Activated CD4-positive, alpha-beta T cell treated with anti-CD3 and anti-CD28 coated beads for 36 hours (primary cell): ENCODE measurements at regions not wholly inside any gene's neighbourhood (a gene's known extent, or its start where the extent isn't known, plus 50 kb on each side); places are given as distances from the start of the nearest gene placed in this dataset.

Experiments
- ATAC-seq: fragments of 200-7000 bp; cut with Tn5 transposase; one replicate; pipeline ENCODE4 v1.10.0; 2021; ENCODE audit warnings: mild to moderate bottlenecking, moderate library complexity
- CTCF ChIA-PET: fragments of 350-600 bp; sonication (Branson Sonifier 250); formaldehyde crosslinking; loops from one replicate; lab custom pipeline; 2021; ENCODE audit warnings: antibody characterized with exemption; lab: Charles Lee
- POLR2A ChIA-PET: fragments of 350-600 bp; sonication (Branson Sonifier 250); formaldehyde crosslinking; loops from one replicate; lab custom pipeline; 2021; ENCODE audit warnings: antibody characterized with exemption, inconsistent platforms; lab: Charles Lee
- DNase-seq: peaks from one replicate; pipeline ENCODE4 v3.0.0-alpha.2; 2020
- H3K27ac Mint-ChIP-seq: one replicate; pipeline ENCODE4 v1.8.0; 2021; ENCODE audit warnings: mixed read lengths
- H3K27me3 Mint-ChIP-seq: one replicate; pipeline ENCODE4 v1.8.0; 2021; ENCODE audit warnings: mixed read lengths
- H3K36me3 Mint-ChIP-seq: one replicate; pipeline ENCODE4 v1.8.0; 2021; ENCODE audit warnings: low read depth, mixed read lengths
- H3K4me1 Mint-ChIP-seq: one replicate; pipeline ENCODE4 v1.8.0; 2021; ENCODE audit warnings: mixed read lengths
- H3K4me3 Mint-ChIP-seq: one replicate; pipeline ENCODE4 v1.8.0; 2021; ENCODE audit warnings: mild to moderate bottlenecking, moderate library complexity, mixed read lengths
- H3K9me3 Mint-ChIP-seq: one replicate; pipeline ENCODE4 v1.8.0; 2021; ENCODE audit warnings: low read depth, mixed read lengths
- intact Hi-C, 2 experiments: fragments of 100-400 bp; cut with DNase I in 1 of 2; cut with micrococcal nuclease in 1 of 2; formaldehyde crosslinking; loops; one replicate each; pipeline versions ENCODE4 v1.14.2 to v1.15.1; 2022 to 2024; cut with DNase I, micrococcal nuclease

DNA sequence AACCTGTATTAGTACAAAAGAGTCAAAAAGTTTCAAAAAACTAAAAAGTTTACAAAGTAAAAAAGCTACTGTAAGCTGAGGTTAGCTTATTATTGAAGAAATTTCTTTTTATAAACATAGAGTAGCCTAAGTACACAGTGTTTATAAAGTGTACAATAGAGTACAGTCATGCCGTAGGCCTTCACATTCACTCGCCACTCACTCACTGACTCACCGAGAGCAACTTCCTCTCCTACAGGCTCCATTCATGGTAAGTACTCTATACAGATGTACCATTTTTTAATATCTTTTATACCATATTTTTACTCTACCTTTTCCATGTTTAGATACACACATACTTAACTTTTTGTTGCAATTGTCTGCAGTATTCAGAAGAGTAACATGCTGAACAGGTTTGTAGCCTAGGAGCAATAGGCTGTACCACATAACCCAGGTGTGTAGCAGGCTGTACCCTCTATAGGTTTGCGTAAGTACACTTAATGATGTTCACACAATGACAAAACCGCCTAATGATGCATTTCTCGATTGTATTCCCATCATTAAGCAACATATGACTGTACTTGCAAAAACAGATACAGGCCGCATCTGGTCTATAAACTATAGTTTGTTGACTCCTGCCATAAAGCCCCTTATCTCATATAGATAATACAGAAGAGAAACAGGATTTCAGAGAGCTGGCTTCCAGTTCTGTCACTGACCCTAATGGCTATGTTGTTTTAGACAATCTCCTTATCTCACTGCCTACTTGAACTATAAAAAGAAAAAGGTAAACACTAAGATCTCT lies 438.8 kb downstream of the HTR7 start:
- intact Hi-C loops, result no loop called here
- POLR2A ChIA-PET, result no interaction called here
- ATAC-seq, result no peak

GRCh38 chr10:90420637-90421318 lies 437.1 kb downstream of the HTR7 start:
- H3K27ac Mint-ChIP-seq, result no peak overlapping the region
- POLR2A ChIA-PET, result no interaction called here
- CTCF ChIA-PET, result interaction anchor here (1.1 to 1.2 kb wide), 2 partner anchors 10 to 147 kb away, joined by 3 to 6 read pairs; no protein-coding TSS in a partner anchor
- peaks cover 7% of the 10 kb centered on the region for H3K9me3 Mint-ChIP-seq
- no peaks in the 10 kb centered on the region for H3K36me3 Mint-ChIP-seq
- H3K4me1 Mint-ChIP-seq, result no peaks in the 10 kb centered on the region
- H3K4me3 Mint-ChIP-seq, result no peak overlapping the region
- H3K27me3 Mint-ChIP-seq, result no peaks in the 10 kb centered on the region
- no peak for DNase-seq
- intact Hi-C loops, result no loop called here
- no peak for ATAC-seq

More for the DNA sequence above, 438.8 kb downstream of the HTR7 start:
- Mint-ChIP-seq H3K27ac (no peak overlapping the region), H3K9me3 (peaks cover 4% of the 10 kb centered on the region), H3K4me3 (no peak overlapping the region), H3K4me1 (no peaks in the 10 kb centered on the region), H3K27me3 (no peaks in the 10 kb centered on the region), H3K36me3 (no peaks in the 10 kb centered on the region)
- CTCF ChIA-PET, result no interaction called here
- DNase-seq, result no peak

DNA sequence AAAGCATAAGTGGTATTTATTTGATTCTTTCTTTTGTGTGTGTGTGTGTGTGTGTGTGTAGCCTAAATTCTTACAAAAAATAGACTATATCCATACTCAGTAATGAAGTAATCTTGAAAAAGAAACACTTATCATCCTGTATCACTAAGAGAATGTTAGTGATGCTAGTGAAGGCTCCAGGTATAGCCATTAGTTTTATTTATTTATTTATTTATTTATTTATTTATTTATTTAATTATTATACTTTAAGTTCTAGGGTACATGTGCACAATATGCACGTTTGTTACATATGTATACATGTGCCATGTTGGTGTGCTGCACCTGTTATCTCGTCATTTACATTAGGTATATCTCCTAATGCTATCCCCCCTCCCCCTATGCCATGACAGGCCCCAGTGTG lies 436.0 kb downstream of the HTR7 start:
- no peaks in the 10 kb centered on the region for H3K4me1 Mint-ChIP-seq
- H3K27ac Mint-ChIP-seq, result no peak overlapping the region
- H3K27me3 Mint-ChIP-seq, result no peaks in the 10 kb centered on the region
- ChIA-PET CTCF (interaction anchor here (1.2 kb wide), 1 partner anchor 146 kb away, joined by 6 read pairs; no protein-coding TSS in a partner anchor), POLR2A (no interaction called here)
- DNase-seq (no peak), ATAC-seq (no peak)
- H3K36me3 Mint-ChIP-seq, result no peaks in the 10 kb centered on the region
- no peak overlapping the region for H3K4me3 Mint-ChIP-seq
- H3K9me3 Mint-ChIP-seq, result peaks cover 7% of the 10 kb centered on the region
- intact Hi-C loops, result no loop called here

DNA sequence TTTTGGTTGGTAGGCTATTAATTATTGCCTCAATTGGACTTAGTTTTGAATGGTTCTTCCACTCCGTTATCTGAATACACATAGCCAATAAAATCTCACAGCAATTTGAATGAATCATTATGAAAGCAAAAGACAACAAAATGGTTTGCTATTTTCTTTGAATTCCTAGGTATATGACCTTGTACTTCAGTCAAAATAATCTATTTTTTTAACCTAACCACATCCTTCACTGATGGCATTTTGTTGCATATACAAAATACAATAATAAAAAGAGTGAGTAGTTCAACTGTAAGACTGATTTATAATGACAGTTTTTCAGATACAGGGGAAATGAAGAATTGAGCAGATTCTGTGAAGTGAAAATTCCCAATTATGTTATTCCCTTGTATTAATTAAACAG lies 433.1 kb downstream of the HTR7 start:
- H3K27ac Mint-ChIP-seq, result no peak overlapping the region

DNA sequence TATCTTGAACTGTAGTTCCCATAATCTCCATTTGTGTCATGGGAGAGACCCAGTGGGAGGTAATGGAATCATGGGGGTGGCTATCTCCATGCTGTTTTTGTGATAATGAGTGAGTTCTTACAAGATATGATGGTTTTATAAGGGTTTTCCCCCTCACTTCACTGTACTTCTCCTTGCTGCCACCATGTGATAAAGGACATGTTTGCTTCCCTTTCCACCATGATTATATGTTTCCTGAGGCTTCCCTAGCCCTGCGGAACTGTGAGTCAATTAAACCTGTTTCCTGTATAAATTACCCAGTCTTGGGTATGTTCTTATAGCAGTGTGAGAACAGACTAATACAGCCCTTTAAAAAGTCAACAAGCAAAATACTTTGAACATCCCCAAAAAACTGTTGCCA lies 427.7 kb downstream of the HTR7 start:
- Mint-ChIP-seq H3K27me3 (no peaks in the 10 kb centered on the region), H3K9me3 (no peaks in the 10 kb centered on the region), H3K36me3 (no peaks in the 10 kb centered on the region), H3K4me3 (no peak overlapping the region), H3K4me1 (no peaks in the 10 kb centered on the region), H3K27ac (no peak overlapping the region)
- ATAC-seq (no peak), DNase-seq (no peak)
- intact Hi-C loops, result no loop called here
- ChIA-PET CTCF (no interaction called here), POLR2A (no interaction called here)

More for the DNA sequence above, 433.1 kb downstream of the HTR7 start:
- Mint-ChIP-seq H3K4me1 (no peaks in the 10 kb centered on the region), H3K27me3 (no peaks in the 10 kb centered on the region), H3K4me3 (no peak overlapping the region), H3K9me3 (peaks cover 7% of the 10 kb centered on the region), H3K36me3 (no peaks in the 10 kb centered on the region)
- ATAC-seq, result no peak
- ChIA-PET CTCF (no interaction called here), POLR2A (no interaction called here)
- DNase-seq, result no peak
- intact Hi-C loops, result no loop called here

GRCh38 chr10:90432866-90433265 lies 425.0 kb downstream of the HTR7 start:
- Mint-ChIP-seq H3K9me3 (no peaks in the 10 kb centered on the region), H3K27ac (no peak overlapping the region), H3K4me1 (no peaks in the 10 kb centered on the region), H3K36me3 (no peaks in the 10 kb centered on the region), H3K4me3 (no peak overlapping the region), H3K27me3 (peaks cover 3% of the 10 kb centered on the region)
- intact Hi-C loops, result no loop called here
- no peak for DNase-seq
- ChIA-PET POLR2A (interaction anchor here (0.7 kb wide), 1 partner anchor 39 kb away, joined by 3 read pairs; no protein-coding TSS in a partner anchor), CTCF (no interaction called here)
- no peak for ATAC-seq

GRCh38 chr10:90435296-90435695 lies 422.5 kb downstream of the HTR7 start:
- H3K4me1 Mint-ChIP-seq, result no peaks in the 10 kb centered on the region
- no peak overlapping the region for H3K4me3 Mint-ChIP-seq
- no peak overlapping the region for H3K27ac Mint-ChIP-seq
- H3K9me3 Mint-ChIP-seq, result no peaks in the 10 kb centered on the region
- POLR2A ChIA-PET, result no interaction called here
- DNase-seq (no peak), ATAC-seq (no peak)
- peaks cover 7% of the 10 kb centered on the region for H3K27me3 Mint-ChIP-seq
- CTCF ChIA-PET, result no interaction called here
- no peaks in the 10 kb centered on the region for H3K36me3 Mint-ChIP-seq
- intact Hi-C loops, result no loop called here

DNA sequence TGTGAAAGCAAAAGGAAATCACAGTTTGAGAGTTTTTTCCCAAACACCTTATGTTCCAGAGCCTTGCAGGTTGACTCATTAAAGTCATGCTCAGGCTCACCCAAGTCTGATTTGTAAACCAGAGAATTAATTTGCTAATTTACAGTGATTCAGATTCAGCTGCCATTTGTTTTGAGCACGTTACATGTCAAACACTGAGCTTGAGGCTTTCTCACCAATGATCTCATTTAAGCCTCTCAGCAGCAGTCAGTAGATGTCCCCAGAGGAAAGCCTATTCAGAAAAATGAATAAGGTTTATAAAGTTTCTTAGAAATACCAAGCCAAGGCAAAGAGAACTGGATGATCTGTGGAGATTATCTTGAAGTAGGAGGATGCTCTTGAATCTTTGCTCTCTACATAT lies 420.4 kb downstream of the HTR7 start:
- H3K9me3 Mint-ChIP-seq, result peaks cover 5% of the 10 kb centered on the region
- H3K27ac Mint-ChIP-seq, result no peak overlapping the region
- H3K36me3 Mint-ChIP-seq, result peaks cover 2% of the 10 kb centered on the region
- ATAC-seq, result no peak
- ChIA-PET CTCF (no interaction called here), POLR2A (no interaction called here)
- no peaks in the 10 kb centered on the region for H3K4me1 Mint-ChIP-seq
- no peak for DNase-seq
- intact Hi-C loops, result no loop called here
- no peak overlapping the region for H3K4me3 Mint-ChIP-seq
- H3K27me3 Mint-ChIP-seq, result peaks cover 7% of the 10 kb centered on the region

DNA sequence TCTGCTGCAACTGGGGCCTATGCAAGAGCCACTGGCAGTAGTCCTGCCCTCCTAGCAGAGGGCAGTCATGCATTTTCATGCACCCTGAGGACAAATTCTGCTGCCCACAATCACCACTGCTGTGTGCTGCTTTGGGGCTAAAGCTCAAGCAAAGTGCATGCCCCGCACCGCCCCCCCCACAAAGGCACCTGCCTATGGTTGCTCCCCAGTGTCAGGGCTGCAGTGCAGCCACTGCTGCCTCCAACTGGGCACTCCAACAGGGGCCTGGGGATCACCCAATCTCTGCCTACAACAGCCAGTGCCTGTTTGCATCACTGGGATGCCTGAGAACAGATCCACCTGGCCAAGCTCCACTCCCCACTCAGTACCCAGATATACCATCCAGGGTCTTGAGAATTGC lies 417.0 kb downstream of the HTR7 start:
- Mint-ChIP-seq H3K36me3 (peaks cover 2% of the 10 kb centered on the region), H3K4me3 (no peak overlapping the region)
- POLR2A ChIA-PET, result no interaction called here

DNA sequence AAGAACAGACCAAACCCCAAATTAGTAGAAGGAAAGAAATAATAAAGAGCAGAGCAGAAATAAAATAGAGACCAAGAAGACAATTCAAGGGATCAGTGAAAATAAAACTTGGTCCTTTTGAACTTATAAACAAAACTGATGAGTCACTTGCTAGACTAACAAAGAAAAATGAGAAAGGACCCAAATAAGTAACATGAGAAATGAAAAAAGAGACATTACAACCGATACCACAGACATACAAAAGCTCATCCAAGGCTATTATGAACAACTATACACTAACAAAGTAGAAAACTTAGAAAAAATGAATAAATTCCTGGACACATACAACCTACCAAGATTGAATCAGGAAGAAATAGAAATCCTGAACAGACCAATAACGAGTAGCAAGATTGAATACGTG lies 414.5 kb downstream of the HTR7 start:
- intact Hi-C loops, result no loop called here
- Mint-ChIP-seq H3K4me3 (no peak overlapping the region), H3K27ac (no peak overlapping the region), H3K9me3 (peaks cover 10% of the 10 kb centered on the region), H3K4me1 (no peaks in the 10 kb centered on the region), H3K27me3 (peaks cover 1% of the 10 kb centered on the region), H3K36me3 (peaks cover 2% of the 10 kb centered on the region)
- DNase-seq, result no peak
- ChIA-PET POLR2A (no interaction called here), CTCF (interaction anchor here (1.0 kb wide), 1 partner anchor 11 kb away, joined by 3 read pairs; no protein-coding TSS in a partner anchor)
- ATAC-seq, result no peak

More for the DNA sequence above, 417.0 kb downstream of the HTR7 start:
- CTCF ChIA-PET, result no interaction called here
- peaks cover 10% of the 10 kb centered on the region for H3K9me3 Mint-ChIP-seq
- H3K4me1 Mint-ChIP-seq, result no peaks in the 10 kb centered on the region
- intact Hi-C loops, result no loop called here
- H3K27ac Mint-ChIP-seq, result no peak overlapping the region
- DNase-seq, result no peak
- peaks cover 7% of the 10 kb centered on the region for H3K27me3 Mint-ChIP-seq
- ATAC-seq, result no peak

- intact Hi-C loops, result no loop called here
- Mint-ChIP-seq H3K4me1 (no peaks in the 10 kb centered on the region), H3K27ac (no peak overlapping the region), H3K4me3 (no peak overlapping the region), H3K27me3 (no peaks in the 10 kb centered on the region), H3K9me3 (peaks cover 4% of the 10 kb centered on the region), H3K36me3 (no peaks in the 10 kb centered on the region)
- POLR2A ChIA-PET, result no interaction called here
- DNase-seq (no peak), ATAC-seq (no peak)
- CTCF ChIA-PET, result interaction anchor here (0.6 kb wide), 1 partner anchor 451 kb away, joined by 3 read pairs; no protein-coding TSS in a partner anchor
Observed at GRCh38 chr10:90447831-90448230, 410.0 kb downstream of the HTR7 start.

GRCh38 chr10:90450797-90451196 lies 407.0 kb downstream of the HTR7 start:
- POLR2A ChIA-PET, result no interaction called here
- Mint-ChIP-seq H3K9me3 (no peaks in the 10 kb centered on the region), H3K27me3 (no peaks in the 10 kb centered on the region), H3K27ac (no peak overlapping the region), H3K36me3 (no peaks in the 10 kb centered on the region), H3K4me3 (no peak overlapping the region), H3K4me1 (no peaks in the 10 kb centered on the region)
- intact Hi-C loops, result no loop called here
- DNase-seq (no peak), ATAC-seq (no peak)
- CTCF ChIA-PET, result no interaction called here
